Psoas muscle (tissue), 7 donors: ENCODE measurements at regions not wholly inside any gene's neighbourhood (a gene's known extent, or its start where the extent isn't known, plus 50 kb on each side); places are given as distances from the start of the nearest gene placed in this dataset.

Experiments
- ATAC-seq, 4 donors: fragments of 200-7000 bp; cut with Tn5 transposase; one replicate each; pipeline ENCODE4 v1.9.1; 2020; ENCODE audit warnings: moderate library complexity in 3 of 4, mild to moderate bottlenecking in 2 of 4
- DNase-seq, 2 donors: peaks; one replicate each; pipeline ENCODE4 v3.0.0-alpha.2; 2020
- H3K27ac ChIP-seq: fragments of 200-600 bp; one replicate; pipeline ENCODE4 v1.8.0; 2022
- H3K27me3 ChIP-seq, 3 donors: fragments of 200-600 bp in 1 of 3; one replicate each; pipeline versions ENCODE4 v1.6.1 to v1.8.0; 2013 to 2022; ENCODE audit warnings: low read length in 2 of 3, mild to moderate bottlenecking in 2 of 3, moderate library complexity in 1 of 3; ENCODE audit not compliant: insufficient read depth in 3 of 3
- H3K36me3 ChIP-seq, 2 donors: fragments of 200-600 bp in 1 of 2; one replicate each; pipeline versions ENCODE4 v1.6.1 to v1.8.0; 2013 to 2022; ENCODE audit warnings: low read depth in 1 of 2, mild to moderate bottlenecking in 1 of 2, moderate library complexity in 1 of 2; ENCODE audit not compliant: insufficient read depth in 1 of 2
- H3K4me1 ChIP-seq: fragments of 200-600 bp; one replicate; pipeline ENCODE4 v1.8.0; 2022
- H3K4me3 ChIP-seq: fragments of 200-600 bp; one replicate; pipeline ENCODE4 v1.8.0; 2022; ENCODE audit warnings: mild to moderate bottlenecking
- H3K9me3 ChIP-seq: fragments of 200-600 bp; one replicate; pipeline ENCODE4 v1.8.0; 2022
- WGBS, 3 donors: extraction: QIAGEN DNeasy Blood & Tissue Kit; methylation state at CpG; one replicate each; pipeline versions ENCODE4 v1.1.6 to v1.1.7; 2013; 5-methylcytosine and 5-hydroxymethylcytosine counted together
- intact Hi-C, 2 donors: fragments of 100-400 bp; cut with DNase I; formaldehyde crosslinking; loops; one replicate each; pipeline versions ENCODE4 v1.11.0 to v1.14.2; 2022
- TF ChIP-seq, protein P1 (sequence below): fragments of 200-600 bp; IDR thresholded peaks from one replicate; pipeline ENCODE4 v1.8.0; 2022; ENCODE audit warnings: antibody characterized with exemption
- donor health status: healthy with polysubstance abuse.
- donor health status: DM: no; HTN: no; CAD: no; lungs with moderate emphysema.
- donor health status: Bipolar disorder and iron deficiency.
- donor health status: healthy.
- donor health status: DM: yes; HTN: yes; CAD: no.
- donor health status: DM: no; HTN: no; CAD: no.
- donor health status: DM: yes; HTN: yes; CAD: no.

DNA sequence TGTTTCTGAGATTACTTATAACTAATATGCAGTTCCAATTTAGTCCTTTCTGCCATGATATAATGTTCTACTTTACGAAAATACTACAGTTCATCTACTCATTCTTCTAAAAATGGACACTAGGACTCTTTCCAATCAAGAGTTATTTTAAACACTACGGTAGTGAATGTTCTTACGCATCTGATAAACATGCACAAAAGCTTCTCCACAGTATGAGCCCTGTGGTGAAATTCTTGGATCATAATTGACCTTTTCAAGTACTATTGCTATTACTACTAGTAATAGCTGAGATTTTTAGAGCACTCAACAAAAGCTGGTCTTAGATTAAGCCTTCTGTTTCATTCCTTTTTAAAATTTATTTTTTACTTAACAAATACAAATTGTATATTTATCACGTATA lies 106.4 kb downstream of the CH25H start:
- H3K4me3 ChIP-seq = no peak overlapping the region
- intact Hi-C loops = no loop called here
- WGBS, 3 donors = 58 to 84% (median 71%) methylated on average over 4 of the region's 4 CpGs

DNA sequence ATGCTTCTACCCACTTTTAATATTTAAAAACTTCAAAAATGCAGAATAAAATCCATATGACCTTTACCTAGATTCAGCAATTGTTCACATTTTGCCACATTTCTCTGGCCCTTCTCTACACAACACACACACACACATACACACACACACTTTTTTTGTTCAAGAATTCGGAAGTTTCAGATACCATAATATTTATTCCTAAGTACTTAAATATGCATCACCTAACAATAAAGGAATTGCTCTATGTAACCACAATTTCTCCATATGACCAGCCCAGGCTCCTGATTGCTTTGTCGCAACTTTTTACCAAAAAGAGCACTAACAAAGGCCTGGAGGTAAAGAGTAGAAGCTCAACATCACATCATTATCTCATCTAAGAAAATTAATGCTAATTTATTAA lies 106.6 kb downstream of the FAS start:
- H3K4me1 ChIP-seq = no peaks in the 10 kb centered on the region
- no peaks in the 10 kb centered on the region for H3K9me3 ChIP-seq
- H3K27ac ChIP-seq = no peak overlapping the region
- DNase-seq (no peak), ATAC-seq (no peak)
- TF ChIP-seq, protein P1, sequence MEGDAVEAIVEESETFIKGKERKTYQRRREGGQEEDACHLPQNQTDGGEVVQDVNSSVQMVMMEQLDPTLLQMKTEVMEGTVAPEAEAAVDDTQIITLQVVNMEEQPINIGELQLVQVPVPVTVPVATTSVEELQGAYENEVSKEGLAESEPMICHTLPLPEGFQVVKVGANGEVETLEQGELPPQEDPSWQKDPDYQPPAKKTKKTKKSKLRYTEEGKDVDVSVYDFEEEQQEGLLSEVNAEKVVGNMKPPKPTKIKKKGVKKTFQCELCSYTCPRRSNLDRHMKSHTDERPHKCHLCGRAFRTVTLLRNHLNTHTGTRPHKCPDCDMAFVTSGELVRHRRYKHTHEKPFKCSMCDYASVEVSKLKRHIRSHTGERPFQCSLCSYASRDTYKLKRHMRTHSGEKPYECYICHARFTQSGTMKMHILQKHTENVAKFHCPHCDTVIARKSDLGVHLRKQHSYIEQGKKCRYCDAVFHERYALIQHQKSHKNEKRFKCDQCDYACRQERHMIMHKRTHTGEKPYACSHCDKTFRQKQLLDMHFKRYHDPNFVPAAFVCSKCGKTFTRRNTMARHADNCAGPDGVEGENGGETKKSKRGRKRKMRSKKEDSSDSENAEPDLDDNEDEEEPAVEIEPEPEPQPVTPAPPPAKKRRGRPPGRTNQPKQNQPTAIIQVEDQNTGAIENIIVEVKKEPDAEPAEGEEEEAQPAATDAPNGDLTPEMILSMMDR = no peak
- 89 to 99% (median 95%) methylated on average over 2 of the region's 2 CpGs for WGBS, 3 donors
- no peaks in the 10 kb centered on the region for H3K27me3 ChIP-seq
- no peak overlapping the region for H3K4me3 ChIP-seq
- no peaks in the 10 kb centered on the region for H3K36me3 ChIP-seq
- intact Hi-C loops = no loop called here

More for the DNA sequence above, 106.4 kb downstream of the CH25H start:
- no peaks in the 10 kb centered on the region for H3K27me3 ChIP-seq
- no peak for DNase-seq
- no peaks in the 10 kb centered on the region for H3K9me3 ChIP-seq
- no peaks in the 10 kb centered on the region for H3K4me1 ChIP-seq
- TF ChIP-seq, protein P1 = no peak
- H3K36me3 ChIP-seq = no peaks in the 10 kb centered on the region
- H3K27ac ChIP-seq = no peak overlapping the region
- no peak for ATAC-seq

DNA sequence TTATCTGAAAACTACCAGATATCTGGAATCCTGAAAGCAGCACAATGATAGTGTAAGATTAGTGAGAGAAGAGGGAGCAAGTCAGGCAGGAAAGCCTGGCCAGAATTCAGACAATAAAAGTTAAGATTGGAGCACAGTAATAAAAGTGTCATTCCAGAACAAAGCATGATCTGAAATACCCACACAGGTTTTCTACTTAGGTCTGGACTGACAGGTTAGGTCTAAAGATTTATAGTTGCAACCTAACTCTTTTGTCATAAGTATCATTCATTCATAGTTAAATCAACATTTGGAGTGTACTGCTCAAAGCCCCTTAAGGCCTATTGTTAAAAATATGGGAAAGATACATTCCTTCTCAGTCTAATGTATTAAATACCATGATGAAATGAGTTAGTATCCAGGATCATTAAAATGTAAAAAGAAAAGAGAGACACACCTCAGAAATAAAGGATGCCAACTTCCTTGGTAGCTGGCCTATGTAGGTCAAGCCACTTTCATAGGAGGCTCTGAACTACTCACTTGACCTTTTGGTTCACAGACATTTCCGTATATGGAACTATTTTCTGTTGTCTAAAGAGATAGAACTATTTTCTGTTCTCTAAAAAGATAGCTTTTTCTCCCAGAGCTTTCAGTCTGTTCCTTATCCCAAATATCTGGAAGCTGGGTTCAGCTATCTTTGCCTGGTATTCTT lies 105.2 kb downstream of the FAS start:
- TF ChIP-seq, protein P1 = no peak
- no peak overlapping the region for H3K27ac ChIP-seq
- DNase-seq (no peak), ATAC-seq (no peak)
- H3K27me3 ChIP-seq = no peaks in the 10 kb centered on the region
- H3K9me3 ChIP-seq = no peaks in the 10 kb centered on the region
- H3K4me3 ChIP-seq = no peak overlapping the region
- H3K4me1 ChIP-seq = no peaks in the 10 kb centered on the region
- intact Hi-C loops = no loop called here
- H3K36me3 ChIP-seq = no peaks in the 10 kb centered on the region
- WGBS, 3 donors = 57 to 82% (median 70%) methylated on average over 1 of the region's 1 CpG

DNA sequence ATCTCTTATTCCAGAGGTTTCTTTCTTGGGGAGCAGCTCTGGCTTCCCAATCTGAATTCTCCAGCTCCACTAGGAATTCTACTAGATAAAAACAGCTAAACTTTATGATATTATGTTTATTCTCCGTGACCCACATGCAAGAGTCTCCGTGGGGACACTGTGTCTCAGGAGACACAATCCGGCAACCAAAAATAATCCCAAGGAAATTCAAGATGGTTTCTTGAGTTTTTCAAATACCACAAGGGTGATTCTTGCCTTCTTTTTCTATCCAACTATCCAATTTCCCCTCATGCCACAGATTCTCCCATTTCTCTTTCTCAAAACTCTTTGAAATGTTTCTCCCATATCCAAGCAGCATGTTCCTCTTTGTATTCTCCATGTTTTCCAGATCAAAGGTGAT lies 103.1 kb downstream of the FAS start:
- DNase-seq (no peak), ATAC-seq (no peak)
- Histone ChIP-seq H3K4me1 (no peaks in the 10 kb centered on the region), H3K36me3 (no peaks in the 10 kb centered on the region), H3K27me3 (no peaks in the 10 kb centered on the region), H3K9me3 (no peaks in the 10 kb centered on the region), H3K27ac (no peak overlapping the region), H3K4me3 (no peak overlapping the region)
- TF ChIP-seq, protein P1 = no peak
- WGBS, 3 donors = 34 to 55% (median 40%) methylated on average over 3 of the region's 3 CpGs
- intact Hi-C loops = no loop called here

DNA sequence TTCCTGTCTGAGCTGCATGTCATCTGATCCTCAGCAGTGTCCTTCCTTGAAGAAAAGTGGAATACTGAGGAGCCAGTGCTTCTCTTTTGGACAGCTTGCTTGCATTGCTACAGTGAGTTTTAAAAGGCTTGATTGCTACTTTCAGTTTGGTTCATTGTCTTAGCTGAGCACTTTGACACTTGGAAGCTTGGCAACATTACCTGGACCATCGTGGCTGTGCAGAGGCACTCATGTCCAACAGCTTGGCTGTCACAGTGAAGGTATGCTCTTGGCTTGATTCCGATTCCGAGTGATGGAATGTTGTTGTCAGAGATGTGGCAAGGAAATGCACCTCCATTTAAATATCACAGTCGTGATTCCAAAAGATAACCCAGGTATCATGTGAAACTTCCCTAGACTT lies 102.4 kb downstream of the FAS start:
- H3K4me3 ChIP-seq = no peak overlapping the region
- no peak for ATAC-seq
- no peaks in the 10 kb centered on the region for H3K36me3 ChIP-seq
- intact Hi-C loops = no loop called here
- H3K9me3 ChIP-seq = no peaks in the 10 kb centered on the region
- no peak for DNase-seq
- no peak overlapping the region for H3K27ac ChIP-seq
- TF ChIP-seq, protein P1 = no peak
- no peaks in the 10 kb centered on the region for H3K4me1 ChIP-seq
- H3K27me3 ChIP-seq = no peaks in the 10 kb centered on the region
- WGBS, 3 donors = 28 to 59% (median 51%) methylated on average over 4 of the region's 4 CpGs
